Peyer's patch (tissue), 4 donors: ENCODE measurements at regions not wholly inside any gene's neighbourhood (a gene's known extent, or its start where the extent isn't known, plus 50 kb on each side); places are given as distances from the start of the nearest gene placed in this dataset.

Experiments used
- CTCF ChIP-seq, 6 experiments: fragments of 450-650 bp in 4 of 6; fragments of 200-600 bp in 2 of 6; sonication (generic) in 1 of 6; IDR thresholded peaks; one replicate each; pipeline ENCODE4 v1.5.1; 2017 to 2019; ENCODE audit warnings: antibody characterized with exemption in 6 of 6, mild to moderate bottlenecking in 3 of 6, moderate library complexity in 1 of 6
- POLR2A ChIP-seq, 2 donors: fragments of 450-650 bp; IDR thresholded peaks; one replicate each; pipeline ENCODE4 v1.5.1; 2017; ENCODE audit warnings: antibody characterized with exemption in 2 of 2, mild to moderate bottlenecking in 2 of 2, moderate library complexity in 2 of 2

- no peak for TF ChIP-seq CTCF (IDR thresholded peaks at IDR 0.05)
- TF ChIP-seq POLR2A (IDR thresholded peaks at IDR 0.05): no peak
Observed at GRCh38 chr14:85895603-85896002, 365.7 kb downstream of the FLRT2 start.
